PFSK-1 (cell line): ENCODE measurements at regions not wholly inside any gene's neighbourhood (a gene's known extent, or its start where the extent isn't known, plus 50 kb on each side); places are given as distances from the start of the nearest gene placed in this dataset.

Experiments
- POLR2AphosphoS5 ChIP-seq: IDR thresholded peaks from 2 replicates; pipeline ENCODE4 v1.6.1; 2012; ENCODE audit warnings: low read depth, mild to moderate bottlenecking, control low read depth, low read length, moderate library complexity
- SIN3A ChIP-seq: IDR thresholded peaks from 2 replicates; pipeline ENCODE4 v1.6.1; 2012; ENCODE audit warnings: mild to moderate bottlenecking, low read length, moderate library complexity, borderline replicate concordance; ENCODE audit not compliant: insufficient read depth
- TF ChIP-seq, protein P1 (sequence below), 2 experiments: IDR thresholded peaks; 2 replicates each; pipeline versions ENCODE4 v1.6.1 to v1.8.0; 2011 to 2012; ENCODE audit warnings: low read depth in 2 of 2, low read length in 2 of 2, control low read depth in 1 of 2, inconsistent platforms in 1 of 2, mild to moderate bottlenecking in 1 of 2, moderate library complexity in 1 of 2; ENCODE audit not compliant: insufficient read depth in 1 of 2

GRCh38 chr4:38210396-38211114, 250.4 kb downstream of the PTTG2 start:
- TF ChIP-seq SIN3A (no peak), POLR2AphosphoS5 (no peak)
- TF ChIP-seq, protein P1, sequence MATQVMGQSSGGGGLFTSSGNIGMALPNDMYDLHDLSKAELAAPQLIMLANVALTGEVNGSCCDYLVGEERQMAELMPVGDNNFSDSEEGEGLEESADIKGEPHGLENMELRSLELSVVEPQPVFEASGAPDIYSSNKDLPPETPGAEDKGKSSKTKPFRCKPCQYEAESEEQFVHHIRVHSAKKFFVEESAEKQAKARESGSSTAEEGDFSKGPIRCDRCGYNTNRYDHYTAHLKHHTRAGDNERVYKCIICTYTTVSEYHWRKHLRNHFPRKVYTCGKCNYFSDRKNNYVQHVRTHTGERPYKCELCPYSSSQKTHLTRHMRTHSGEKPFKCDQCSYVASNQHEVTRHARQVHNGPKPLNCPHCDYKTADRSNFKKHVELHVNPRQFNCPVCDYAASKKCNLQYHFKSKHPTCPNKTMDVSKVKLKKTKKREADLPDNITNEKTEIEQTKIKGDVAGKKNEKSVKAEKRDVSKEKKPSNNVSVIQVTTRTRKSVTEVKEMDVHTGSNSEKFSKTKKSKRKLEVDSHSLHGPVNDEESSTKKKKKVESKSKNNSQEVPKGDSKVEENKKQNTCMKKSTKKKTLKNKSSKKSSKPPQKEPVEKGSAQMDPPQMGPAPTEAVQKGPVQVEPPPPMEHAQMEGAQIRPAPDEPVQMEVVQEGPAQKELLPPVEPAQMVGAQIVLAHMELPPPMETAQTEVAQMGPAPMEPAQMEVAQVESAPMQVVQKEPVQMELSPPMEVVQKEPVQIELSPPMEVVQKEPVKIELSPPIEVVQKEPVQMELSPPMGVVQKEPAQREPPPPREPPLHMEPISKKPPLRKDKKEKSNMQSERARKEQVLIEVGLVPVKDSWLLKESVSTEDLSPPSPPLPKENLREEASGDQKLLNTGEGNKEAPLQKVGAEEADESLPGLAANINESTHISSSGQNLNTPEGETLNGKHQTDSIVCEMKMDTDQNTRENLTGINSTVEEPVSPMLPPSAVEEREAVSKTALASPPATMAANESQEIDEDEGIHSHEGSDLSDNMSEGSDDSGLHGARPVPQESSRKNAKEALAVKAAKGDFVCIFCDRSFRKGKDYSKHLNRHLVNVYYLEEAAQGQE (IDR thresholded peaks at IDR 0.05; ENCODE audit: insufficient read depth in 1 of 2, low read depth in 2 of 2, low read length in 2 of 2): 0 out of 4 replicates have a peak, but pooled peaks of 1 of the 2 experiments have one; percentile 6
